ENCODE measurements at regions not wholly inside any gene's neighbourhood (a gene's known extent, or its start where the extent isn't known, plus 50 kb on each side); places are given as distances from the start of the nearest gene placed in this dataset.

DNA sequence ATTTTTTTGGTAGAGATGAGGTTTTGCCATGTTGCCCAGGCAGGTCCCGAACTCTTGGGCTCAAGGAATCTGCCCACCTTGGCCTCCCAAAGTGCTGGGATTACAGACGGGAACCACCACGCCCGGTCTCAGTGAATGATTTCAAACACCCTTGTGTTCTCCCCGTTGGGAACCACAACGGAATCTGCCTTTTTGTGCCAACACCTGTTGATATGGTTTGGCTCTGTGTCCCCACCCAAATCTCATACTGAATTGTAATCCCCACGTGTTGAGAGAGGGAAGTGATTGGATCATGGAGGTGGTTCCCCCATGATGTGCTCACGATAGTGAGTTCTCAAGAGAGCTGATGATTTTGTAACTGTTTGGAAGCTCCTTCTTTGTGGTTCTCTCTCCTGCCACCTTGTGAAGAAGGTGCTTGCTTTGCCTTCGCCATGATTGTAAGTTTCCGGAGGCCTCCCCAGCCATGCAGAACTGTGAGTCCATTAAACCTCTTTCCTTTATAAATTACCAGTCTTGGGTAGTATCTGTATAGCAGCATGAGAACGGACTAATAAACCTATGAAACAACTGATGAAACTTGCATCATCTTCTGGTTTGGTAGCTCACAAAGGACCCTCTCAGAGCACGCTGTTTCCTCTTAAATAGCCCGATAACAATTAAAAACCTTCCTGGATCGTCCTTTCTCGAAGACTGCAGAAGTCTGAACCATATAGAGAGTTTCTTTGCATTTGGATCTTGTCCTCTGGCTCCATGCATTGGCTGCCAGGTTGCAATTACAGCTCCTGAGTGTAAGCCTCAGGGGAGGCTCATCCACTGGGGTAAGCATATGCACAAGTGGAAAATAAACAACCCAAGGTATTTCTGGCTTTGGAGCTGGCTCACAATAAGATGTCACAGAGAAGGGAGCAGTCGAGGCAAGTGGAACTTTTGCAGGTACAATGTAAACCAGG lies 91.5 kb downstream of the SPRY4 start:
- TF ChIP-seq, protein P1, sequence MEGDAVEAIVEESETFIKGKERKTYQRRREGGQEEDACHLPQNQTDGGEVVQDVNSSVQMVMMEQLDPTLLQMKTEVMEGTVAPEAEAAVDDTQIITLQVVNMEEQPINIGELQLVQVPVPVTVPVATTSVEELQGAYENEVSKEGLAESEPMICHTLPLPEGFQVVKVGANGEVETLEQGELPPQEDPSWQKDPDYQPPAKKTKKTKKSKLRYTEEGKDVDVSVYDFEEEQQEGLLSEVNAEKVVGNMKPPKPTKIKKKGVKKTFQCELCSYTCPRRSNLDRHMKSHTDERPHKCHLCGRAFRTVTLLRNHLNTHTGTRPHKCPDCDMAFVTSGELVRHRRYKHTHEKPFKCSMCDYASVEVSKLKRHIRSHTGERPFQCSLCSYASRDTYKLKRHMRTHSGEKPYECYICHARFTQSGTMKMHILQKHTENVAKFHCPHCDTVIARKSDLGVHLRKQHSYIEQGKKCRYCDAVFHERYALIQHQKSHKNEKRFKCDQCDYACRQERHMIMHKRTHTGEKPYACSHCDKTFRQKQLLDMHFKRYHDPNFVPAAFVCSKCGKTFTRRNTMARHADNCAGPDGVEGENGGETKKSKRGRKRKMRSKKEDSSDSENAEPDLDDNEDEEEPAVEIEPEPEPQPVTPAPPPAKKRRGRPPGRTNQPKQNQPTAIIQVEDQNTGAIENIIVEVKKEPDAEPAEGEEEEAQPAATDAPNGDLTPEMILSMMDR (conservative IDR thresholded peaks at IDR 0.05; ENCODE audit: low read depth in 2 of 2) = no peak
- no peak for TF ChIP-seq EZH2 (IDR thresholded peaks at IDR 0.05; ENCODE audit: low read depth, unreplicated experiment)
- no peak for TF ChIP-seq POLR2AphosphoS5 (IDR thresholded peaks at IDR 0.05; ENCODE audit: low read depth)
- TF ChIP-seq NANOG (IDR thresholded peaks at IDR 0.05; ENCODE audit: borderline replicate concordance) = no peak
- no peak for TF ChIP-seq CREB1 (CRISPR knock-in tag; IDR thresholded peaks at IDR 0.05; ENCODE audit: low read depth)
- TF ChIP-seq EZH2phosphoT487 (IDR thresholded peaks at IDR 0.05; ENCODE audit: unreplicated experiment) = no peak
- TF ChIP-seq, protein P2, sequence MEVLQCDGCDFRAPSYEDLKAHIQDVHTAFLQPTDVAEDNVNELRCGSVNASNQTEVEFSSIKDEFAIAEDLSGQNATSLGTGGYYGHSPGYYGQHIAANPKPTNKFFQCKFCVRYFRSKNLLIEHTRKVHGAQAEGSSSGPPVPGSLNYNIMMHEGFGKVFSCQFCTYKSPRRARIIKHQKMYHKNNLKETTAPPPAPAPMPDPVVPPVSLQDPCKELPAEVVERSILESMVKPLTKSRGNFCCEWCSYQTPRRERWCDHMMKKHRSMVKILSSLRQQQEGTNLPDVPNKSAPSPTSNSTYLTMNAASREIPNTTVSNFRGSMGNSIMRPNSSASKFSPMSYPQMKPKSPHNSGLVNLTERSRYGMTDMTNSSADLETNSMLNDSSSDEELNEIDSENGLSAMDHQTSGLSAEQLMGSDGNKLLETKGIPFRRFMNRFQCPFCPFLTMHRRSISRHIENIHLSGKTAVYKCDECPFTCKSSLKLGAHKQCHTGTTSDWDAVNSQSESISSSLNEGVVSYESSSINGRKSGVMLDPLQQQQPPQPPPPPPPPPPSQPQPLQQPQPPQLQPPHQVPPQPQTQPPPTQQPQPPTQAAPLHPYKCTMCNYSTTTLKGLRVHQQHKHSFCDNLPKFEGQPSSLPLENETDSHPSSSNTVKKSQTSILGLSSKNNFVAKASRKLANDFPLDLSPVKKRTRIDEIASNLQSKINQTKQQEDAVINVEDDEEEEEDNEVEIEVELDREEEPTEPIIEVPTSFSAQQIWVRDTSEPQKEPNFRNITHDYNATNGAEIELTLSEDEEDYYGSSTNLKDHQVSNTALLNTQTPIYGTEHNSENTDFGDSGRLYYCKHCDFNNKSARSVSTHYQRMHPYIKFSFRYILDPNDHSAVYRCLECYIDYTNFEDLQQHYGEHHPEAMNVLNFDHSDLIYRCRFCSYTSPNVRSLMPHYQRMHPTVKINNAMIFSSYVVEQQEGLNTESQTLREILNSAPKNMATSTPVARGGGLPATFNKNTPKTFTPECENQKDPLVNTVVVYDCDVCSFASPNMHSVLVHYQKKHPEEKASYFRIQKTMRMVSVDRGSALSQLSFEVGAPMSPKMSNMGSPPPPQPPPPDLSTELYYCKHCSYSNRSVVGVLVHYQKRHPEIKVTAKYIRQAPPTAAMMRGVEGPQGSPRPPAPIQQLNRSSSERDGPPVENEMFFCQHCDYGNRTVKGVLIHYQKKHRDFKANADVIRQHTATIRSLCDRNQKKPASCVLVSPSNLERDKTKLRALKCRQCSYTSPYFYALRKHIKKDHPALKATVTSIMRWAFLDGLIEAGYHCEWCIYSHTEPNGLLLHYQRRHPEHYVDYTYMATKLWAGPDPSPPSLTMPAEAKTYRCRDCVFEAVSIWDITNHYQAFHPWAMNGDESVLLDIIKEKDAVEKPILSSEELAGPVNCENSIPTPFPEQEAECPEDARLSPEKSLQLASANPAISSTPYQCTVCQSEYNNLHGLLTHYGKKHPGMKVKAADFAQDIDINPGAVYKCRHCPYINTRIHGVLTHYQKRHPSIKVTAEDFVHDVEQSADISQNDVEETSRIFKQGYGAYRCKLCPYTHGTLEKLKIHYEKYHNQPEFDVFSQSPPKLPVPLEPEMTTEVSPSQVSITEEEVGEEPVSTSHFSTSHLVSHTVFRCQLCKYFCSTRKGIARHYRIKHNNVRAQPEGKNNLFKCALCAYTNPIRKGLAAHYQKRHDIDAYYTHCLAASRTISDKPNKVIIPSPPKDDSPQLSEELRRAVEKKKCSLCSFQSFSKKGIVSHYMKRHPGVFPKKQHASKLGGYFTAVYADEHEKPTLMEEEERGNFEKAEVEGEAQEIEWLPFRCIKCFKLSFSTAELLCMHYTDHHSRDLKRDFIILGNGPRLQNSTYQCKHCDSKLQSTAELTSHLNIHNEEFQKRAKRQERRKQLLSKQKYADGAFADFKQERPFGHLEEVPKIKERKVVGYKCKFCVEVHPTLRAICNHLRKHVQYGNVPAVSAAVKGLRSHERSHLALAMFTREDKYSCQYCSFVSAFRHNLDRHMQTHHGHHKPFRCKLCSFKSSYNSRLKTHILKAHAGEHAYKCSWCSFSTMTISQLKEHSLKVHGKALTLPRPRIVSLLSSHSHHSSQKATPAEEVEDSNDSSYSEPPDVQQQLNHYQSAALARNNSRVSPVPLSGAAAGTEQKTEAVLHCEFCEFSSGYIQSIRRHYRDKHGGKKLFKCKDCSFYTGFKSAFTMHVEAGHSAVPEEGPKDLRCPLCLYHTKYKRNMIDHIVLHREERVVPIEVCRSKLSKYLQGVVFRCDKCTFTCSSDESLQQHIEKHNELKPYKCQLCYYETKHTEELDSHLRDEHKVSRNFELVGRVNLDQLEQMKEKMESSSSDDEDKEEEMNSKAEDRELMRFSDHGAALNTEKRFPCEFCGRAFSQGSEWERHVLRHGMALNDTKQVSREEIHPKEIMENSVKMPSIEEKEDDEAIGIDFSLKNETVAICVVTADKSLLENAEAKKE (CRISPR knock-in tag; IDR thresholded peaks at IDR 0.05) = no peak
- TF ChIP-seq, protein P3, sequence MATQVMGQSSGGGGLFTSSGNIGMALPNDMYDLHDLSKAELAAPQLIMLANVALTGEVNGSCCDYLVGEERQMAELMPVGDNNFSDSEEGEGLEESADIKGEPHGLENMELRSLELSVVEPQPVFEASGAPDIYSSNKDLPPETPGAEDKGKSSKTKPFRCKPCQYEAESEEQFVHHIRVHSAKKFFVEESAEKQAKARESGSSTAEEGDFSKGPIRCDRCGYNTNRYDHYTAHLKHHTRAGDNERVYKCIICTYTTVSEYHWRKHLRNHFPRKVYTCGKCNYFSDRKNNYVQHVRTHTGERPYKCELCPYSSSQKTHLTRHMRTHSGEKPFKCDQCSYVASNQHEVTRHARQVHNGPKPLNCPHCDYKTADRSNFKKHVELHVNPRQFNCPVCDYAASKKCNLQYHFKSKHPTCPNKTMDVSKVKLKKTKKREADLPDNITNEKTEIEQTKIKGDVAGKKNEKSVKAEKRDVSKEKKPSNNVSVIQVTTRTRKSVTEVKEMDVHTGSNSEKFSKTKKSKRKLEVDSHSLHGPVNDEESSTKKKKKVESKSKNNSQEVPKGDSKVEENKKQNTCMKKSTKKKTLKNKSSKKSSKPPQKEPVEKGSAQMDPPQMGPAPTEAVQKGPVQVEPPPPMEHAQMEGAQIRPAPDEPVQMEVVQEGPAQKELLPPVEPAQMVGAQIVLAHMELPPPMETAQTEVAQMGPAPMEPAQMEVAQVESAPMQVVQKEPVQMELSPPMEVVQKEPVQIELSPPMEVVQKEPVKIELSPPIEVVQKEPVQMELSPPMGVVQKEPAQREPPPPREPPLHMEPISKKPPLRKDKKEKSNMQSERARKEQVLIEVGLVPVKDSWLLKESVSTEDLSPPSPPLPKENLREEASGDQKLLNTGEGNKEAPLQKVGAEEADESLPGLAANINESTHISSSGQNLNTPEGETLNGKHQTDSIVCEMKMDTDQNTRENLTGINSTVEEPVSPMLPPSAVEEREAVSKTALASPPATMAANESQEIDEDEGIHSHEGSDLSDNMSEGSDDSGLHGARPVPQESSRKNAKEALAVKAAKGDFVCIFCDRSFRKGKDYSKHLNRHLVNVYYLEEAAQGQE (IDR thresholded peaks at IDR 0.05; ENCODE audit: unreplicated experiment) = no peak
- TF ChIP-seq, protein P4, sequence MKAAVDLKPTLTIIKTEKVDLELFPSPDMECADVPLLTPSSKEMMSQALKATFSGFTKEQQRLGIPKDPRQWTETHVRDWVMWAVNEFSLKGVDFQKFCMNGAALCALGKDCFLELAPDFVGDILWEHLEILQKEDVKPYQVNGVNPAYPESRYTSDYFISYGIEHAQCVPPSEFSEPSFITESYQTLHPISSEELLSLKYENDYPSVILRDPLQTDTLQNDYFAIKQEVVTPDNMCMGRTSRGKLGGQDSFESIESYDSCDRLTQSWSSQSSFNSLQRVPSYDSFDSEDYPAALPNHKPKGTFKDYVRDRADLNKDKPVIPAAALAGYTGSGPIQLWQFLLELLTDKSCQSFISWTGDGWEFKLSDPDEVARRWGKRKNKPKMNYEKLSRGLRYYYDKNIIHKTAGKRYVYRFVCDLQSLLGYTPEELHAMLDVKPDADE (IDR thresholded peaks at IDR 0.05) = no peak
- TF ChIP-seq JUNB (IDR thresholded peaks at IDR 0.05; ENCODE audit: unreplicated experiment) = no peak

Data from GM23338 (cell line).